Left lobe of liver (tissue), 2 donors: ENCODE measurements at regions not wholly inside any gene's neighbourhood (a gene's known extent, or its start where the extent isn't known, plus 50 kb on each side); places are given as distances from the start of the nearest gene placed in this dataset.
A peak's percentile ranks its signal among the peaks of the same experiment; 100 is the strongest.
"Not testable (repeated sequence)": the region's sequence is repeated elsewhere in the genome, so short reads cannot be mapped to it uniquely, and the experiment has no call there.

ENCODE experiments used
- ATAC-seq: fragments of 200-7000 bp; cut with Tn5 transposase; one replicate; pipeline ENCODE4 v1.9.1; 2020; ENCODE audit warnings: mild to moderate bottlenecking, moderate library complexity
- DNase-seq: peaks from one replicate; pipeline ENCODE4 v3.0.0-alpha.2; 2020; ENCODE audit warnings: low spot score
- donor health status: DM: no; HTN: no; CAD: no; lungs with moderate emphysema.
- donor health status: DM: no; HTN: yes; CAD: no.

DNA sequence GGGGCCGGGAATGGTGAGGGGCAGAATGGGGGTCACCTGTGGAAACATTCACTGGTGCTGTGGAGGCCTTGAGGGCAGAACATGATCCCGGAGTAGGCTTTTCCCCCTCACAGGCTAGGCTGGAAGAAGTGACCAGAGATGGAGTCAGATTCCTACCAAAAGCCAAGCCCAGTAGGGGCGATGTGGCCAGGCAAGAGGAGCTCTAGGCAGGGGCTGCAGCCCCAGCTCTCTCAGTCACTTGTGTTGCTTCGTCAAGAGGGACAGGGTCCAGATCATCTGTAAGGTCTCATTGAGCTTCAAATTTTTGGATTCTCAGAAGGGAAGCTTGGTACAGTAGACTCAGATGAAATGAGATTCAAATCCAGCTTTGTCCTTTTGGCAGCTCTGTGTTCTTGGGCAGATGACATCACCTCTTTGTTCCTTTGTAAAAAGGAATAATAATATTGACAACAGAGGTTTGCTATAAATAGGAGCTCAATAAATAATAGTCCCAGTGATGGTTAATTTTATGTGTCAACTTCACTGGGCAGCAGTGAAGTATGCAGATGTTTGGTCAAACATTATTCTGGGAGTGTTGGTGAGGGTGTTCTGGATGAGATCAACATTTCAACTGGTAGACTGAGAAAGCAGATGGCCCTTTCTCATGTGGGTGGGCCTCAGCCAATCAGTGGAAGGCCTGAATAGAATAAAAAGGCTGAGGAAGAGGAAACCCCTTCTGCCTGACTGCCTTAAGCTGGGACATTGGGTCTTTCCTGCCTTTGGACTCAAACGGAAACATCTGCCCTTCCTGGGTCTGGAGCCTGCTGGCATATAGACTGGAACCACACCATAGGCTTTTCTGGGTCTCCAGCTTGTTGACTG lies 324.7 kb upstream of the USP24 start:
- ATAC-seq: no peak

GRCh38 chr1:55538428-55538827 lies 323.3 kb upstream of the USP24 start:
- no peak for DNase-seq
- no peak for ATAC-seq

More for the DNA sequence above, 324.7 kb upstream of the USP24 start:
- no peak for DNase-seq

GRCh38 chr1:55536545-55536865 lies 321.3 kb upstream of the USP24 start:
- ATAC-seq: no peak

GRCh38 chr1:55535724-55536544 lies 320.8 kb upstream of the USP24 start:
- ATAC-seq: no peak
- no peak for DNase-seq

More at GRCh38 chr1:55536545-55536865, 321.3 kb upstream of the USP24 start:
- DNase-seq: no peak

GRCh38 chr1:55534565-55535121 lies 319.5 kb upstream of the USP24 start:
- no peak for ATAC-seq
- DNase-seq: no peak

DNA sequence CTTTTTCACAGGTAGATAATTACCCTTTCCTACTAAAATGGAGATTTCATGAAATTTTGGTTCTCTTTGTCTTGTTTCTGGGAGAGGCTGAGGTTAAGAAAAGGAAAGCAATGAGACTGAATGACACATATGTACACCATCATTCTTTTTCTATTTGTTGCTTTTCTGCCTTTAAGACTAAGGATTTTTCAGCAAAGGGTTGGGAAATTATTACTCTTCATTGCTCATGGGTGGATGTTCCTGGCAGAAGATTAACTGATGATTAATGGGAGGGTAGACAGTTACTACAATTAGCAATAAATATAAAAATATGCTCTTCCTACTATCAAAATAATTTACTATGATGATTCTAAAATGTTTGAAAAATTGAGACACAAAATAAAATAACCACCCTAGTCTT lies 316.5 kb upstream of the USP24 start:
- ATAC-seq (no peak), DNase-seq (no peak)

- ATAC-seq: peak; percentile 31
- no peak for DNase-seq
Observed at GRCh38 chr1:55530749-55531478, 315.8 kb upstream of the USP24 start.

DNA sequence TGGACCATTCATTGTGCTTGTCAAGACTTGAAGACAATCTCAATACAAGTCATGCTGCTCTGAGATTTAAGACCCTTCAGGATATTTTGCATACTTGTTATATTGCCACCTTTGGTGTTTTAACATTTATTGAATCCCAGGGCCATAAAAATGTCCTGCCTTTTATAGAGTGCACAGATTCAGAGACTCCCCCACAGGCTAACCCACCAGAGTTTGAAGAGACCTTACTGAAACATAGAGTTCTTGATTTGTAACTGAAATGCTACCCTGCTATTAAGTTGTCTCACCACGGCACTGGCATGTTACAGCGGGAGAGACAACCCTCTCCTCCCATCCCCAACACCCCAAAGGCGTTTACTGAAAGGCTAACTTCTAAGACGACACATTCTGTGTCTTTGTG lies 313.9 kb upstream of the USP24 start:
- DNase-seq: no peak
- ATAC-seq: no peak

- ATAC-seq (no peak), DNase-seq (no peak)
Observed at GRCh38 chr1:55527831-55528230, 312.7 kb upstream of the USP24 start.

GRCh38 chr1:55526716-55527115 lies 311.6 kb upstream of the USP24 start:
- DNase-seq (no peak), ATAC-seq (no peak)

GRCh38 chr1:55524006-55524405 lies 308.8 kb upstream of the USP24 start:
- DNase-seq (peak; percentile 46), ATAC-seq (peak; percentile 78)

GRCh38 chr1:55522982-55523381 lies 307.8 kb upstream of the USP24 start:
- DNase-seq (no peak), ATAC-seq (no peak)

- DNase-seq: no peak
- ATAC-seq: no peak
Observed at GRCh38 chr1:55522353-55522903, 307.3 kb upstream of the USP24 start.

DNA sequence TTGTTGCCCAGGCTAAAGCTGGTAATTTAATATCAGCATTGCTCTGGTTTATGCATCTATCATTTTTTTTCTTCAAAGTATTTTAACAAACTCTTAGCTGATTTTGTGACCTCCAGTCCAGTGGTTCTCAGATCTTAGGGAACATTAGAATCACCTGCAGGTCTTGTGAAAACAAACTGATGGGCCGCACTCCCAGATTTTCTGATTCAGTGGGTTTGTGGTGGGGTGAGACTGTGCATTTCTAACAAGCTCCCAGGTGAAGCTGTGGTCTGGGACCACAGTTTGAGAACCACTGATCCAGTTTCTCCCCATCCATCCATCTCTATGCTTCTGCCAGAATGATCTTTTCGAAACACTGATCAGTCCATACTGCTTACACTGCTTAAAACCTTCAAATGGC lies 305.7 kb upstream of the USP24 start:
- DNase-seq (no peak), ATAC-seq (no peak)

- DNase-seq (no peak), ATAC-seq (no peak)
Observed at GRCh38 chr1:55519937-55520683, 304.9 kb upstream of the USP24 start.

- ATAC-seq (no peak), DNase-seq (no peak)
Observed at GRCh38 chr1:55519276-55519675, 304.1 kb upstream of the USP24 start.

GRCh38 chr1:55517036-55517435 lies 301.9 kb upstream of the USP24 start:
- ATAC-seq (no peak), DNase-seq (no peak)

DNA sequence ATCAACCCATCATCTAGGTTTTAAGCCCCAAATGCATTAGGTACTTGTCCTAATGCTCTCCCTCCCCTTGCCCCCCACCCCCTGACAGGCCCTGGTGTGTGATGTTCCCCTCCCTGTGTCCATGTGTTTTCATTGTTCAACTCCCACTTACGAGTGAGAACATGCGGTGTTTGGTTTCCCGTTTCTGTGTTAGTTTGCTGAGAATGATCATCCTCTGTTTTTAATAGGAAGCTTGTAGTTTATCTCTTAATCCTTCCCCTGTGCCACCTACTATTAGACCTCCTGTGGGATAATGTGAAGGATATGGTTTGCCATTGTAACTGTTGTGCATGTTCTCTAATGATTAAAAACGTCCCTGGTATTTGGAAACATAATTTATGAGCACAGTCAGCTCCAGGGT lies 299.4 kb upstream of the USP24 start:
- not testable (repeated sequence) for DNase-seq, ATAC-seq

- no peak for ATAC-seq
- no peak for DNase-seq
Observed at GRCh38 chr1:55512466-55512865, 297.3 kb upstream of the USP24 start.

DNA sequence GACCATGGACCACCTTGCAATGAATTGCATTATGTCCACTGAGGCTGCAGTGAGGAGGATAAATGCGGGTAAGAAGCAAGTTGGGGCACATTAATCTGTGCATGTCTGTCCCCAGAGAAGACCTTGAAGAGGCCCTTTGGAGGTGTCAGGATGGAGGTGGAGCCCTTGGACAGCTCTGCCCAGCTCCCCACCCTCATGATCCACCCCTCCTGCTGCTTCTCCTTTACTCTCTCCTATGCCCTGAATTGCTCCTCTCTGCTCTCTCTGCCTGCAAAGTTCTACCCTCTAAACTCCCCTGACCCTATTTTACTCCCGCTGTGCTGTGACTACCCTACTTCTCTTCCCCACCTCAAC lies 292.4 kb upstream of the USP24 start:
- no peak for ATAC-seq

More for the DNA sequence above, 292.4 kb upstream of the USP24 start:
- DNase-seq: no peak
